ENCODE measurements at regions not wholly inside any gene's neighbourhood (a gene's known extent, or its start where the extent isn't known, plus 50 kb on each side); places are given as distances from the start of the nearest gene placed in this dataset.

GRCh38 chr3:151555523-151555922 lies 94.7 kb upstream of the IGSF10 start:
- Mint-ChIP-seq H3K9me3 (no peaks in the 10 kb centered on the region), H3K27ac (peak overlapping the region; percentile 3), H3K27me3 (ENCODE audit: insufficient read depth, low read depth) (peaks cover 3% of the 10 kb centered on the region), H3K36me3 (no peaks in the 10 kb centered on the region), H3K4me1 (peaks cover 14% of the 10 kb centered on the region), H3K4me3 (no peak overlapping the region)
- TF ChIP-seq EZH2phosphoT487 (IDR thresholded peaks at IDR 0.05), result no peak
- TF ChIP-seq EZH2 (IDR thresholded peaks at IDR 0.05), result no peak
- no peak for TF ChIP-seq CTCF (IDR thresholded peaks at IDR 0.05)
- Histone ChIP-seq H3K27me3 (no peaks in the 10 kb centered on the region), H2AFZ (replicated peaks) (peak overlapping the region; percentile 48), H3K79me2 (ENCODE audit: low read depth) (no peaks in the 10 kb centered on the region), H3F3A (ENCODE audit: low read depth) (no peaks in the 10 kb centered on the region), H3K4me1 (no peaks in the 10 kb centered on the region), H3K27ac (no peak overlapping the region), H3K4me2 (no peak overlapping the region), H3K36me3 (no peaks in the 10 kb centered on the region), H3K9me3 (ENCODE audit: low read depth) (no peaks in the 10 kb centered on the region), H4K20me1 (ENCODE audit: low read depth) (no peaks in the 10 kb centered on the region), H3K4me3 (no peak overlapping the region), H3K9ac (no peak overlapping the region)
- DNase-seq (ENCODE audit: low spot score), result no peak

DNA sequence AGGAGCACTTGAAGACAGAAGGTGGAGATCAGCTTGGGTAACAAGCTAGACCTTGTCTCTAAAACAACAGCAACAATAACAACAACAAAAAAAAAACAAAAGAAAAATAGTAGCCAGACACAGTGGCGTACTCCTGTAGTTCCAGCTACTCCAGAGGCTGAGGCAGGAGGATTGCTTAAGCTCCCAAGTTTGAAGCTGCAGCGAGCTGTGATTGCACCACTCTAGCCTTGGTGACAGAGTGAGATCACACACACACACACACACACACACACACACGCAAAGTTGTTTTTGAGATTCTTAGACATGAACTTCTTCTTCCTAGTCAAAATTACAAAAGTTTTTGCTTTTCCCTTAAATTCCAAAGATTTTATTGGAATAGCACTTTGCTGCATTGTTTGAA lies 93.0 kb upstream of the IGSF10 start:
- H3K27ac ChIP-seq, result no peak overlapping the region
- no peaks in the 10 kb centered on the region for H4K20me1 ChIP-seq (ENCODE audit: low read depth)
- H3K9ac ChIP-seq, result no peak overlapping the region
- H3K4me1 ChIP-seq, result no peaks in the 10 kb centered on the region
- H3K4me2 ChIP-seq, result no peak overlapping the region
- H3K36me3 ChIP-seq, result no peaks in the 10 kb centered on the region
- no peak for TF ChIP-seq EZH2 (IDR thresholded peaks at IDR 0.05)
- TF ChIP-seq EZH2phosphoT487 (IDR thresholded peaks at IDR 0.05), result no peak
- TF ChIP-seq CTCF (IDR thresholded peaks at IDR 0.05), result no peak
- H3K79me2 ChIP-seq (ENCODE audit: low read depth), result no peaks in the 10 kb centered on the region
- no peak overlapping the region for H2AFZ ChIP-seq (replicated peaks)
- no peaks in the 10 kb centered on the region for H3K9me3 ChIP-seq (ENCODE audit: low read depth)
- no peaks in the 10 kb centered on the region for H3K27me3 ChIP-seq
- H3K4me3 ChIP-seq, result no peak overlapping the region
- Mint-ChIP-seq H3K9me3 (no peaks in the 10 kb centered on the region), H3K4me3 (no peak overlapping the region), H3K27ac (no peak overlapping the region), H3K36me3 (no peaks in the 10 kb centered on the region), H3K4me1 (peaks cover 11% of the 10 kb centered on the region), H3K27me3 (ENCODE audit: insufficient read depth, low read depth) (no peaks in the 10 kb centered on the region)
- DNase-seq (ENCODE audit: low spot score), result no peak
- no peaks in the 10 kb centered on the region for H3F3A ChIP-seq (ENCODE audit: low read depth)

GRCh38 chr3:151552589-151552988 lies 91.7 kb upstream of the IGSF10 start:
- no peaks in the 10 kb centered on the region for H3K4me1 ChIP-seq
- no peak overlapping the region for H3K4me3 ChIP-seq
- H3K27me3 ChIP-seq, result no peaks in the 10 kb centered on the region
- Mint-ChIP-seq H3K9me3 (no peaks in the 10 kb centered on the region), H3K27ac (no peak overlapping the region), H3K4me1 (peaks cover 11% of the 10 kb centered on the region), H3K36me3 (no peaks in the 10 kb centered on the region), H3K4me3 (no peak overlapping the region), H3K27me3 (ENCODE audit: insufficient read depth, low read depth) (no peaks in the 10 kb centered on the region)
- no peak overlapping the region for H3K27ac ChIP-seq
- H4K20me1 ChIP-seq (ENCODE audit: low read depth), result no peaks in the 10 kb centered on the region
- H2AFZ ChIP-seq (replicated peaks), result no peak overlapping the region
- no peak overlapping the region for H3K4me2 ChIP-seq
- TF ChIP-seq EZH2 (IDR thresholded peaks at IDR 0.05) (no peak), EZH2phosphoT487 (IDR thresholded peaks at IDR 0.05) (no peak), CTCF (IDR thresholded peaks at IDR 0.05) (no peak)
- DNase-seq (ENCODE audit: low spot score), result no peak
- H3K79me2 ChIP-seq (ENCODE audit: low read depth), result no peaks in the 10 kb centered on the region
- H3K9ac ChIP-seq, result no peak overlapping the region
- H3K36me3 ChIP-seq, result no peaks in the 10 kb centered on the region
- no peaks in the 10 kb centered on the region for H3K9me3 ChIP-seq (ENCODE audit: low read depth)
- no peaks in the 10 kb centered on the region for H3F3A ChIP-seq (ENCODE audit: low read depth)

DNA sequence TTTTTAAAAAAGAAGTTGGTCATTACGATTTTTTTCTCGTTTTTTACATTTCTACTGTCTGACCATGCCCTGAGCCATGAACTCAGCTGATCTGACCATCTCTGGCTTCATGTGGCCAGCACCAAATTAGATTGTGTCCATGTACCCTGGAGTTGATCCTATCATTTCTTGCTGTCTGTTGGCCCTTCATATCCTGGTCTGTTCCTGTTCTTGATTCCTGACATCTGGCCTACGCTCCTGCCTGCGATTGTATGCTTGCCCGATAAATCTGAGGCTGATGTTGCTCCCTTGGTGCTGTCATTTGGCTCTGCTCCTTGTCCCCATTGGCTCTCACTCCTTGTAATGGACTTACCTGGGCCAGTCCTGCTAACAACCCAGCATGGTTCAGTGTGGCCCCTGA lies 89.8 kb upstream of the IGSF10 start:
- H3K27me3 Mint-ChIP-seq (ENCODE audit: insufficient read depth, low read depth), result no peaks in the 10 kb centered on the region
- no peaks in the 10 kb centered on the region for H3K36me3 ChIP-seq
- no peaks in the 10 kb centered on the region for H3K9me3 Mint-ChIP-seq
- H3K27ac Mint-ChIP-seq, result no peak overlapping the region
- H3K9me3 ChIP-seq (ENCODE audit: low read depth), result no peaks in the 10 kb centered on the region
- H3K36me3 Mint-ChIP-seq, result no peaks in the 10 kb centered on the region
- H3F3A ChIP-seq (ENCODE audit: low read depth), result no peaks in the 10 kb centered on the region
- H3K9ac ChIP-seq, result no peak overlapping the region
- H4K20me1 ChIP-seq (ENCODE audit: low read depth), result no peaks in the 10 kb centered on the region
- H3K4me2 ChIP-seq, result no peak overlapping the region
- H3K4me3 Mint-ChIP-seq, result no peak overlapping the region
- H3K4me3 ChIP-seq, result no peak overlapping the region
- H3K79me2 ChIP-seq (ENCODE audit: low read depth), result no peaks in the 10 kb centered on the region
- H3K27me3 ChIP-seq, result no peaks in the 10 kb centered on the region
- no peak overlapping the region for H2AFZ ChIP-seq (replicated peaks)
- peaks cover 6% of the 10 kb centered on the region for H3K4me1 Mint-ChIP-seq
- no peak overlapping the region for H3K27ac ChIP-seq
- no peak for TF ChIP-seq EZH2 (IDR thresholded peaks at IDR 0.05)
- TF ChIP-seq CTCF (IDR thresholded peaks at IDR 0.05), result no peak
- no peak for TF ChIP-seq EZH2phosphoT487 (IDR thresholded peaks at IDR 0.05)
- H3K4me1 ChIP-seq, result no peaks in the 10 kb centered on the region
- no peak for DNase-seq (ENCODE audit: low spot score)
